Lower lobe of right lung (tissue), 2 donors: ENCODE measurements at regions not wholly inside any gene's neighbourhood (a gene's known extent, or its start where the extent isn't known, plus 50 kb on each side); places are given as distances from the start of the nearest gene placed in this dataset.

Experiments used
- ATAC-seq, 2 donors: fragments of 200-7000 bp; cut with Tn5 transposase; one replicate each; pipeline ENCODE4 v1.9.1; 2020 to 2022; ENCODE audit warnings: mild to moderate bottlenecking in 2 of 2, moderate library complexity in 2 of 2
- DNase-seq: peaks from one replicate; pipeline ENCODE4 v3.0.0-alpha.2; 2020
- H3K27ac ChIP-seq: fragments of 200-600 bp; one replicate; pipeline ENCODE4 v1.8.0; 2022
- H3K27me3 ChIP-seq: fragments of 200-600 bp; one replicate; pipeline ENCODE4 v1.8.0; 2022; ENCODE audit warnings: low read depth
- H3K36me3 ChIP-seq: fragments of 200-600 bp; one replicate; pipeline ENCODE4 v1.8.0; 2022; ENCODE audit warnings: mild to moderate bottlenecking
- H3K4me1 ChIP-seq: fragments of 200-600 bp; one replicate; pipeline ENCODE4 v1.8.0; 2022
- H3K4me3 ChIP-seq: fragments of 200-600 bp; one replicate; pipeline ENCODE4 v1.8.0; 2022; ENCODE audit warnings: mild to moderate bottlenecking
- H3K9me3 ChIP-seq: fragments of 200-600 bp; one replicate; pipeline ENCODE4 v1.8.0; 2022
- intact Hi-C: fragments of 100-400 bp; cut with DNase I; formaldehyde crosslinking; loops from one replicate; pipeline ENCODE4 v1.11.0; 2022
- TF ChIP-seq, protein P1 (sequence below): fragments of 200-600 bp; IDR thresholded peaks from one replicate; pipeline ENCODE4 v1.8.0; 2022; ENCODE audit warnings: antibody characterized with exemption, mild to moderate bottlenecking
- donor health status: DM: no; HTN: yes; CAD: no; lungs with severe emphysema.

- intact Hi-C loops, result no loop called here
- Histone ChIP-seq H3K27me3 (no peaks in the 10 kb centered on the region), H3K27ac (no peak overlapping the region), H3K4me1 (no peaks in the 10 kb centered on the region), H3K36me3 (no peaks in the 10 kb centered on the region), H3K4me3 (no peak overlapping the region), H3K9me3 (no peaks in the 10 kb centered on the region)
- DNase-seq (no peak), ATAC-seq (no peak)
- TF ChIP-seq, protein P1, sequence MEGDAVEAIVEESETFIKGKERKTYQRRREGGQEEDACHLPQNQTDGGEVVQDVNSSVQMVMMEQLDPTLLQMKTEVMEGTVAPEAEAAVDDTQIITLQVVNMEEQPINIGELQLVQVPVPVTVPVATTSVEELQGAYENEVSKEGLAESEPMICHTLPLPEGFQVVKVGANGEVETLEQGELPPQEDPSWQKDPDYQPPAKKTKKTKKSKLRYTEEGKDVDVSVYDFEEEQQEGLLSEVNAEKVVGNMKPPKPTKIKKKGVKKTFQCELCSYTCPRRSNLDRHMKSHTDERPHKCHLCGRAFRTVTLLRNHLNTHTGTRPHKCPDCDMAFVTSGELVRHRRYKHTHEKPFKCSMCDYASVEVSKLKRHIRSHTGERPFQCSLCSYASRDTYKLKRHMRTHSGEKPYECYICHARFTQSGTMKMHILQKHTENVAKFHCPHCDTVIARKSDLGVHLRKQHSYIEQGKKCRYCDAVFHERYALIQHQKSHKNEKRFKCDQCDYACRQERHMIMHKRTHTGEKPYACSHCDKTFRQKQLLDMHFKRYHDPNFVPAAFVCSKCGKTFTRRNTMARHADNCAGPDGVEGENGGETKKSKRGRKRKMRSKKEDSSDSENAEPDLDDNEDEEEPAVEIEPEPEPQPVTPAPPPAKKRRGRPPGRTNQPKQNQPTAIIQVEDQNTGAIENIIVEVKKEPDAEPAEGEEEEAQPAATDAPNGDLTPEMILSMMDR, result no peak
Observed at GRCh38 chr5:56625541-56625940, 189.8 kb upstream of the MAP3K1 start.

GRCh38 chr5:56624751-56625150 lies 190.6 kb upstream of the MAP3K1 start:
- H3K36me3 ChIP-seq, result no peaks in the 10 kb centered on the region
- no peaks in the 10 kb centered on the region for H3K4me1 ChIP-seq
- intact Hi-C loops, result no loop called here
- no peak overlapping the region for H3K27ac ChIP-seq
- H3K9me3 ChIP-seq, result no peaks in the 10 kb centered on the region
- DNase-seq, result no peak
- no peak for ATAC-seq
- TF ChIP-seq, protein P1, result no peak
- H3K27me3 ChIP-seq, result no peaks in the 10 kb centered on the region
- H3K4me3 ChIP-seq, result no peak overlapping the region

- TF ChIP-seq, protein P1, result no peak
- H3K36me3 ChIP-seq, result no peaks in the 10 kb centered on the region
- H3K27me3 ChIP-seq, result no peaks in the 10 kb centered on the region
- H3K9me3 ChIP-seq, result peaks cover 16% of the 10 kb centered on the region
- no peak overlapping the region for H3K4me3 ChIP-seq
- no peak overlapping the region for H3K27ac ChIP-seq
- H3K4me1 ChIP-seq, result no peaks in the 10 kb centered on the region
- DNase-seq, result no peak
- no peak for ATAC-seq
- intact Hi-C loops, result no loop called here
Observed at GRCh38 chr5:56622141-56622540, 193.2 kb upstream of the MAP3K1 start.

- DNase-seq, result no peak
- intact Hi-C loops, result no loop called here
- Histone ChIP-seq H3K27me3 (no peaks in the 10 kb centered on the region), H3K36me3 (no peaks in the 10 kb centered on the region), H3K27ac (no peak overlapping the region), H3K9me3 (peaks cover 16% of the 10 kb centered on the region), H3K4me3 (no peak overlapping the region), H3K4me1 (peaks cover 7% of the 10 kb centered on the region)
- TF ChIP-seq, protein P1, result no peak
- ATAC-seq, result no peak
Observed at GRCh38 chr5:56620903-56621677, 194.3 kb upstream of the MAP3K1 start.

GRCh38 chr5:56617998-56618397 lies 197.4 kb upstream of the MAP3K1 start:
- DNase-seq, result no peak
- Histone ChIP-seq H3K27me3 (no peaks in the 10 kb centered on the region), H3K4me3 (no peak overlapping the region), H3K36me3 (no peaks in the 10 kb centered on the region), H3K27ac (no peak overlapping the region), H3K9me3 (peaks cover 16% of the 10 kb centered on the region), H3K4me1 (peaks cover 21% of the 10 kb centered on the region)
- TF ChIP-seq, protein P1, result no peak
- intact Hi-C loops, result no loop called here
- no peak for ATAC-seq
